ENCODE measurements at regions not wholly inside any gene's neighbourhood (a gene's known extent, or its start where the extent isn't known, plus 50 kb on each side); places are given as distances from the start of the nearest gene placed in this dataset.

DNA sequence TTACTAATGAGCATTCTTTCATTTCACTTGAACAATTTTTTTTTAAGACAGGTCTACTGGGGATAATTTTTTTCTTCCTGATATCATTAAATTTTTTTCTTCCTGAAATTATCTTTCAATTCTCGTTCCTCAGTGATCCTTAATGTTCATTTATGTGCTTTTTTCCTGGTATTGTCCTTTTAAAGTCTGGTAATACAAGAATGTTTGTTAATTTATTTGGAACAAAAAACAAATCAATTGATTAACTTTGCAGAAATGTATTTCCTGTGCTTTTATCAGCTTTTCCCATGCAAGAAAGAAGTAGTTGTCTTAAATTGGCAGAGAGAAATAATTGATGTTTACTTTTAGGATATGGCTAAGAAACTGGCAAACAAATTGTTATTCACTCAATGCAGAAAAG, 945.4 kb upstream of the MIR17HG start:
- intact Hi-C loops (cut with micrococcal nuclease) = no loop called here
- H3K14ac ChIP-seq (replicated peaks; ENCODE audit: low read depth, low read length) = no peak overlapping the region

More for the DNA sequence above, 945.4 kb upstream of the MIR17HG start:
- no peak for ATAC-seq (ENCODE audit: low read depth)
- H2BK20ac ChIP-seq (ENCODE audit: low read depth, low read length) = no peak overlapping the region
- H3K9me1 ChIP-seq (ENCODE audit: insufficient read depth, low read length) = no peaks in the 10 kb centered on the region
- BruUV-seq (replicated peaks) = no TSS peak
- CTCF ChIA-PET = no interaction called here
- no peaks in the 10 kb centered on the region for H3K79me1 ChIP-seq (ENCODE audit: low read depth in 1 of 2, low read length in 2 of 2)
- POLR2A ChIA-PET (ENCODE audit: unreplicated experiment) = no interaction called here
- no peak overlapping the region for H2BK5ac ChIP-seq (ENCODE audit: low read depth, low read length, poor library complexity, severe bottlenecking)
- no peak overlapping the region for H3K18ac ChIP-seq (ENCODE audit: low read depth, low read length)
- DNase-seq = no peak
- no peak overlapping the region for H3K9ac ChIP-seq (ENCODE audit: low read depth, low read length)
- no peak overlapping the region for H2AK5ac ChIP-seq (ENCODE audit: low read depth, low read length)
- no peak overlapping the region for H2AFZ ChIP-seq (replicated peaks; ENCODE audit: low read length, poor library complexity)
- H2BK15ac ChIP-seq (ENCODE audit: low read depth, low read length) = no peak overlapping the region
- H3K4me1 ChIP-seq (ENCODE audit: control insufficient read depth, insufficient read depth, low read length) = no peaks in the 10 kb centered on the region
- WGBS, 2 experiments (ENCODE audit: extremely low coverage in 2 of 2, insufficient read length in 1 of 2) = no CpG with 5 or more reads among the region's 1 CpG
- dilution Hi-C loops (cut with HindIII; ENCODE audit: low sequenced_read_pairs, unreplicated experiment) (no loop called here), in situ Hi-C loops (cut with MboI; ENCODE audit: low sequenced_read_pairs) (no loop called here)
- H3K23ac ChIP-seq (ENCODE audit: low read depth, low read length) = no peak overlapping the region
- no peaks in the 10 kb centered on the region for H3K27me3 ChIP-seq (ENCODE audit: control insufficient read depth, insufficient read depth, low read length)
- H4K5ac ChIP-seq (ENCODE audit: low read depth, low read length) = no peak overlapping the region
- no peaks in the 10 kb centered on the region; the same call in 1 of the 2 replicates for H3K9me3 ChIP-seq (ENCODE audit: control insufficient read depth, insufficient read depth, low read length)
- H4K20me1 ChIP-seq (ENCODE audit: insufficient read depth, low read length) = no peaks in the 10 kb centered on the region
- no peak overlapping the region for H4K8ac ChIP-seq (ENCODE audit: low read depth in 2 of 2, low read length in 2 of 2)
- H4K91ac ChIP-seq (ENCODE audit: insufficient read depth, low read depth, low read length) = no peak overlapping the region
- no peak overlapping the region for H3K27ac ChIP-seq (ENCODE audit: insufficient read depth, low read length)
- no peak overlapping the region for H2AK9ac ChIP-seq (replicated peaks; ENCODE audit: low read depth, low read length, poor library complexity)
- no peak overlapping the region for H3K4me2 ChIP-seq (ENCODE audit: low read depth, low read length)
- H2BK120ac ChIP-seq (ENCODE audit: low read depth, low read length) = no peak overlapping the region
- TF ChIP-seq, protein P1, sequence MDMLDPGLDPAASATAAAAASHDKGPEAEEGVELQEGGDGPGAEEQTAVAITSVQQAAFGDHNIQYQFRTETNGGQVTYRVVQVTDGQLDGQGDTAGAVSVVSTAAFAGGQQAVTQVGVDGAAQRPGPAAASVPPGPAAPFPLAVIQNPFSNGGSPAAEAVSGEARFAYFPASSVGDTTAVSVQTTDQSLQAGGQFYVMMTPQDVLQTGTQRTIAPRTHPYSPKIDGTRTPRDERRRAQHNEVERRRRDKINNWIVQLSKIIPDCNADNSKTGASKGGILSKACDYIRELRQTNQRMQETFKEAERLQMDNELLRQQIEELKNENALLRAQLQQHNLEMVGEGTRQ (IDR thresholded peaks at IDR 0.05; ENCODE audit: low read depth, low read length) = no peak
- TF ChIP-seq CEBPB (IDR thresholded peaks at IDR 0.05; ENCODE audit: low read depth, low read length) (no peak), BHLHE40 (IDR thresholded peaks at IDR 0.05; ENCODE audit: low read depth, low read length) (no peak), MAFK (IDR thresholded peaks at IDR 0.05; ENCODE audit: low read depth, low read length) (no peak), MAZ (IDR thresholded peaks at IDR 0.05; ENCODE audit: borderline replicate concordance, low read depth, low read length) (no peak), POLR2A (IDR thresholded peaks at IDR 0.05; ENCODE audit: low read depth, low read length) (no peak), RFX5 (IDR thresholded peaks at IDR 0.05; ENCODE audit: low read depth, low read length) (no peak), RCOR1 (IDR thresholded peaks at IDR 0.05; ENCODE audit: insufficient replicate concordance, low read length) (no peak), SMC3 (IDR thresholded peaks at IDR 0.05; ENCODE audit: low read depth, low read length) (no peak), CHD1 (IDR thresholded peaks at IDR 0.05; ENCODE audit: low read depth, low read length) (no peak), FOS (IDR thresholded peaks at IDR 0.05; ENCODE audit: low read depth, low read length) (no peak), RAD21 (IDR thresholded peaks at IDR 0.05; ENCODE audit: low read length) (no peak), MXI1 (IDR thresholded peaks at IDR 0.05; ENCODE audit: borderline replicate concordance, low read depth, low read length) (no peak)
- TF ChIP-seq, protein P2, sequence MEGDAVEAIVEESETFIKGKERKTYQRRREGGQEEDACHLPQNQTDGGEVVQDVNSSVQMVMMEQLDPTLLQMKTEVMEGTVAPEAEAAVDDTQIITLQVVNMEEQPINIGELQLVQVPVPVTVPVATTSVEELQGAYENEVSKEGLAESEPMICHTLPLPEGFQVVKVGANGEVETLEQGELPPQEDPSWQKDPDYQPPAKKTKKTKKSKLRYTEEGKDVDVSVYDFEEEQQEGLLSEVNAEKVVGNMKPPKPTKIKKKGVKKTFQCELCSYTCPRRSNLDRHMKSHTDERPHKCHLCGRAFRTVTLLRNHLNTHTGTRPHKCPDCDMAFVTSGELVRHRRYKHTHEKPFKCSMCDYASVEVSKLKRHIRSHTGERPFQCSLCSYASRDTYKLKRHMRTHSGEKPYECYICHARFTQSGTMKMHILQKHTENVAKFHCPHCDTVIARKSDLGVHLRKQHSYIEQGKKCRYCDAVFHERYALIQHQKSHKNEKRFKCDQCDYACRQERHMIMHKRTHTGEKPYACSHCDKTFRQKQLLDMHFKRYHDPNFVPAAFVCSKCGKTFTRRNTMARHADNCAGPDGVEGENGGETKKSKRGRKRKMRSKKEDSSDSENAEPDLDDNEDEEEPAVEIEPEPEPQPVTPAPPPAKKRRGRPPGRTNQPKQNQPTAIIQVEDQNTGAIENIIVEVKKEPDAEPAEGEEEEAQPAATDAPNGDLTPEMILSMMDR (conservative IDR thresholded peaks at IDR 0.05; ENCODE audit: low read depth, low read length) = no peak
- TF ChIP-seq, protein P3, sequence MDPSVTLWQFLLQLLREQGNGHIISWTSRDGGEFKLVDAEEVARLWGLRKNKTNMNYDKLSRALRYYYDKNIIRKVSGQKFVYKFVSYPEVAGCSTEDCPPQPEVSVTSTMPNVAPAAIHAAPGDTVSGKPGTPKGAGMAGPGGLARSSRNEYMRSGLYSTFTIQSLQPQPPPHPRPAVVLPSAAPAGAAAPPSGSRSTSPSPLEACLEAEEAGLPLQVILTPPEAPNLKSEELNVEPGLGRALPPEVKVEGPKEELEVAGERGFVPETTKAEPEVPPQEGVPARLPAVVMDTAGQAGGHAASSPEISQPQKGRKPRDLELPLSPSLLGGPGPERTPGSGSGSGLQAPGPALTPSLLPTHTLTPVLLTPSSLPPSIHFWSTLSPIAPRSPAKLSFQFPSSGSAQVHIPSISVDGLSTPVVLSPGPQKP (IDR thresholded peaks at IDR 0.05; ENCODE audit: borderline replicate concordance, low read depth, low read length) = no peak
- no peaks in the 10 kb centered on the region for H3K36me3 ChIP-seq (ENCODE audit: control insufficient read depth, insufficient read depth, low read length)
- no peak overlapping the region for H3K56ac ChIP-seq (ENCODE audit: extremely low read depth, insufficient read depth, low read length)
- H3K4me3 ChIP-seq (ENCODE audit: insufficient read depth, low read depth, low read length) = no peak overlapping the region
- H3K4ac ChIP-seq (ENCODE audit: low read depth, low read length) = no peak overlapping the region

Data from IMR-90 (cell line).